IPS DF 4.7 (cell line): ENCODE measurements at regions not wholly inside any gene's neighbourhood (a gene's known extent, or its start where the extent isn't known, plus 50 kb on each side); places are given as distances from the start of the nearest gene placed in this dataset.
"Not testable (repeated sequence)": the region's sequence is repeated elsewhere in the genome, so short reads cannot be mapped to it uniquely, and the experiment has no call there.

Experiments
- DNase-seq: peaks from one replicate; pipeline ENCODE4 v3.0.0-alpha.2; 2013; ENCODE audit warnings: low spot score; ENCODE audit errors: extremely low read depth

DNA sequence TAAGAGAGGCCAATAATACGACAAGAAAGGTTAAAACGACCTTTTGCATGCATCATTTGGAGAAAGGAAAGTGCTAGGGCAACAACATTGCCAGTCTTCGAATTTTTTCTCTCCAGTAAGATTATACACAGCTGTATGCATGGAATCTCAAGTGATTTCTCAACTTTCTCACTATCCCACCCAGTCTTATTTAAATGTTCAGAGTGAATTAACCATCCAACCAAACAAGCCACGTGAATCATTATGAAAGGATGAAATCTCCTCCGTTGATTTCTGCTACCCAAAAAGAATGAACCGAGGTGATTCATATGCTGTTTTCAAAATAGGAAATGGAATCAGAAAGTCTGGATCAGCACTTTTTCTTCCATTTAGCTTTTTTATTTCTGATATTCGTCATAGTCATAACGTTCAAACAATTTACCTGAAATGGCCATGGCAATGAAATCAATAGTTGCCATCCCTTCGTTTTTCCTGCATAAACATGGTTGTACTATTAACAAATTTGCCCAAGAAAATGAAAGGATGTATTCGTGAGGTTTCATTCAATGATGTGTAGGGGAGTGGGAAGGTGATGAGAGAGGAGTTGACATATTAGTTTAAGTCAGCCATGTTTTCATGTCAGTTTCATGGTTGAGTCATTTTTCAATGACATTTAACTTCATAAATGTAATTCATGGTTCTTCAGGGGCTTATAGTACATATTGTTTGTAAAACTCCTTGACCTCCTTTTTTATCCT lies 170.9 kb upstream of the WWC1 start:
- no peak for DNase-seq

DNA sequence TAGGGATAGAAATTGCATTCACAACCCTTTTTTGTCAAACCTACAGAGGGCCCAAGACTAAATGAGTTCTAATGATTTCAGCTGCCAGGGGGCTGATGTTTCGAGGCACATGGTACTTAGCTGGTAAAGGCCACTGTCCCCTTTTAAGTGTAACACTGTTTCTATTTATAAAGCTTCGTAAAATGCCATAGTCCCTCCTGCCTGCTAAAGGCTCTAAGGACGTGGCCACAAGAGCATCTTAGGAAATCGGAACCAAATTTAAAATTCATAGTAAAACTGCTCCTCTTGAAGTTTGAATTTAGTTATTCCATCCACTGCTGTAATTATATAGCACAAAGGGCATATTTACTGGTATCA lies 170.3 kb upstream of the WWC1 start:
- no peak for DNase-seq

DNA sequence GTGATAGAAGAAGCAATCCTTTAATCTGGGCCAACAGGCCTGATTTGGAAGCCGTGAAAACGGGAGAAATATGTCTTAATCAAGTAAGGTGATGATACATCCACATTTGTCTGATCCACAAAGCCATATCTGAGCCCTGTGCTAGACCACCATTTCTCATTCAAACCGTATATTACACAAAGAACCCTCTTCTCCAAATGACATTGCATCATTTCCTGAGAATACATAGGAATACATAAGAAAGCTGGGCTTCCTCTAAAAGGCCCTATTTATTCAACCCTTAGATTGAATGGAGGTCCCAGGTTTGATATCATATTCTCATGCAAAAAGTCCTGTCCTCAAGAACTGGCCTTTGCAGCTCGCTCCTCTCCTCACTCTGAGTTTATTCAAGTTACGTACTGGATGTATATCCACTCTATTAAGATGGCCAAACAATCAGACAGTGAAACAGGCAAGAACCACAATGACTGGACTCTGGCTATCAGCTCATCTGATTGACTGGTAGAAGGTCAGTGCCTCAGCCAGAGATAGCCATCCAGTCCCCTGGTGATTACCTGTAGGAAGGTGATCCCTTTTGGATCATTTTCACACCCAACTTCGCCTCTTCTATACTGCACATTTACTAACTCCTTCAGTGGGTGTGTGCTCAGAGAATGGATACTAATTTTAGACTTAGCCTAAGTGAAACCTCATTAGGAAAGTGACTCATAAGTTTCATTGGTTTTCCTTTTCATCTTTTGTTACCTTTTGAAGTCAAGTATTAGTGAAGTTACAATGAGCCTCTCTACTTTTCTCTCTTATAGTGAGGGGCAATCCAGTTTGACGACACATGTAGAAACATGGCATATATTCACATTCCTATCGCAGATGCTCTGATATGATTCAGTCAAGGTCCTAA lies 167.6 kb upstream of the WWC1 start:
- DNase-seq: no peak

DNA sequence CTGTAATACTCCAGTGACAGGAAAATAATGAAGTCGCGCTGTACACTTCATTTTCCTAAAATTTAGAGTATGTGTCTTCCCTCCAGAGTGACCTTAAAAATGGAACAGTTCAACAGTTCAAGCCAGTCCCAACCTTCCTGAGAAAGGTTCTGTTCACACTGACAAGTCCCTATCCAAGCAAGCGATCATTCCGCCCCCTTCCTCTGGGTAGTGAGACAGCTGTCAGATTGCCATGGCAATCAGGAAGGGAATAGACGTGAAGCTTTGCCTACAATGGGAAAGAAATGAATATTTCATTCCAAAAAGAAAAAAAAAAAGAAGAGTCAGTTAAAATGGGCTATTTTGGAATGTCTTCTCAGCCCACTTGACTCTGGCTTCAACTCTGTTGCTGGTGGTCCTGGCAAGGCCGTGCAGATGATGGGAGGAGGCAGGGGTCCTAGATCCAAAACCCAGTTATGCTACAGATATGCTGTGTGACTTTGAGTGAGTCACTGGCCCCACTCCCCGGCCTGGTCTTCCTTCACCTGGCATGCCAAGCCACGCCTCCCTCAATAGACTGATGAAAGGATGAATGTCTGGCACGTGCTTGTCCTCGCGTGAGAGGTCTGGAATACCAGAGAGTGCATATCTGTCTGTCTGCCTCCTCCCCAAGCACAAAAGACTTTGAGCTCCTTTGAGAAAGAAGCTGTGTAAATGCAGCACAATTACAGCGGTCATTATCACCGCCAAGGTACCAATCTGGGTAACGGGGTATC lies 165.8 kb upstream of the WWC1 start:
- DNase-seq: no peak

DNA sequence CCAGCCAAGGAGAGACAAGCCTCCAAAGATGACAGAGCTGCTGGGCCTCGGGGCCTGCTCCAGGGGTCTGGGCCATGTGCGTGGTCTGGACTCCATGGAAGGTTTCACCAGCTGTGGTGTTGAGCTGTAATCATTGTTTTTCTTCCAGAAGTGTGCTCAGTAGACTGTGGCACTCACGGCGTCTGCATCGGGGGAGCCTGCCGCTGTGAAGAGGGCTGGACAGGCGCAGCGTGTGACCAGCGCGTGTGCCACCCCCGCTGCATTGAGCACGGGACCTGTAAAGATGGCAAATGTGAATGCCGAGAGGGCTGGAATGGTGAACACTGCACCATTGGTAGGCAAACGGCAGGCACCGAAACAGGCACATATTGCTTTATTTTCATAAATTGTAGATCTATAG lies 164.8 kb upstream of the WWC1 start:
- no peak for DNase-seq

DNA sequence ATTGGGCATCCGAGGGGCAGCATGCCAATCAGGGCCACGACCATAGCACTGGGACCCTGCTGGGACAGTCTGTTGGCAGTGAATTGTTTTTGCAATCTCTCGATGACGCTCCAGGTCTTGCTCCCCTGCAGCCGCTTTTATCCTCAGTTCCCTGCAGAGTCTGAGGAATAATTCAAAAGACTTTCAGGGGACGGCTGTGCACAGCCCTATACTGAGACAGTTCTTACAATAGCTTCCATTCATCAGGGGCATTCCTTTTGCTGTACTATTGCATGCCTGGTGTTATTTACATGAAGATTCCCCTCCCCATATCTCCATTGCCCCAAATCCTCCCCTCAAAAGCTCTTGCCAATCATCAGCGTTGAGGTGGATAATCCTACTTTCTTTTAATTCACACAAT lies 163.3 kb upstream of the WWC1 start:
- DNase-seq: no peak

DNA sequence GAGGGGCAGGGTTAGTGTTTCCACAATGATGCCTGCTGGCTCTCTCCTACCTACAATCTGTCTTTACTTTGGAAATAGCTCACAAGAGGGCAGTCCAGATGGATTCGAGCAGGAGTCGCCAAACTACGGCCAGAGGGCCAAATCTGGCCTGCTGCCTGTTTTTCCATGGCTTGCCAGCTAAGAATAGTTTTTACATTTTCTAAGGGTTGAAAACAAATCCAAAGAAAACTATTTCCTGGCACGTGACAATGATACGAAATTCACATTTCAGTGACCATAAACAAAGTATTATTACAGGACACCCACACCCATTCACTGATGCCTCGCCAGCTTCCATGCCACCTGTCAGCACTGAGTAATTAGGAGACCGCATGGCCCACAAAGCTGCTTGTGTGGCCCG lies 162.9 kb upstream of the WWC1 start:
- no peak for DNase-seq

DNA sequence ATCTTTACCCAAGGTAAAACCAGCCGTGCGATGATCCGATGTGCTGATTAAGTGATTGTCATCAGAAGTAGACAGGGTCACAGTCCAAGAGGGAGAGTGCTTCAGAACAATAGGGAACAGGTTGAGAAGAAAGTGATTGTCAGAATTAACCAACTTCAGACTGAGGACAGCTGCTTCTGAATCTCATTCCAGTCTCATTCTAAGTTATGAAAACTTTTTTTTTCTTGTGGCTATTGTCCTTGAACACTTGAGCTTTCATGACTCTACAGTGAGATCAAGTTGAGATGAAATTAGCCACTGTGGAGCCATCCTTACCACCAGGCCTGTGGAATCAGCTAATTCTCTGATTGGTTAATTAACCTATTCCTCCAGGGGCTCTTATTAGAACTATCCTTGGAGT lies 159.9 kb upstream of the WWC1 start:
- no peak for DNase-seq

DNA sequence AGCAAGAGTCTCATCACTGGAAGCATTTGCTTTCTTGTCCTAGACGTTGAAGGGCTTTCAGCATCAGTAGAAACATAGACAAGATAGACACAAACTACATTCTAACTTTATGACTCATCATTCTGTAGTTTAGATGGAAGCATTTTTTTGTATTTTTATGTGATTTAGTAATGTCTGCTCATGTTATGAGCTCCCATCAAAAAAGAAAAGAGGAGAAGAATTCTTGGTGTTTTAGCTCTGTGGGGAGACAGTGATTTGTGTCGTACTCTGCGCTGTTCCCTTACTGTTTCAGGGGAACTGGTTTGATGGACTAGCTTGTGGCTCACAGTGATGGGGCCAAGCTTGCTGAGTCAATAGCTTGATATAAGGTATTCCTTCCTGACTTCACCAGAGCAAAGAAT lies 159.2 kb upstream of the WWC1 start:
- no peak for DNase-seq

DNA sequence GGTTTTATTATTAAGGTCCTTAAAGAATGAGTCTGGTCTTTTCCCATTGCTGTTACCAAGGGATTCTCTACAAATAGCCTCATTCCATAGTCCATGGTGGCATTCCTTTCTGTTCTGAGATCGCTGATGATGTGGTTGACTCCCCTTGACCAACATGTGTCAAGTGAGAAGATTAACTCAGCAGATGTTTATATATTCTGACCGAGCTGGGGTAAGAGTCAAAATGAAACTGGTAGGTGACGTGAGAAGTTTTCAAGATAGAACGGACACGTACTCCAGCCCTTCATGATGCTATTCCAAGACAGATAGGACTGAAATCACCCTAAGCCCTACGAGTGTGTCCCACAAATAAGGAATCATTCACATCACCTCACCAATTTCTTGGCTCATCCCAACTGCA lies 155.5 kb upstream of the WWC1 start:
- no peak for DNase-seq

DNA sequence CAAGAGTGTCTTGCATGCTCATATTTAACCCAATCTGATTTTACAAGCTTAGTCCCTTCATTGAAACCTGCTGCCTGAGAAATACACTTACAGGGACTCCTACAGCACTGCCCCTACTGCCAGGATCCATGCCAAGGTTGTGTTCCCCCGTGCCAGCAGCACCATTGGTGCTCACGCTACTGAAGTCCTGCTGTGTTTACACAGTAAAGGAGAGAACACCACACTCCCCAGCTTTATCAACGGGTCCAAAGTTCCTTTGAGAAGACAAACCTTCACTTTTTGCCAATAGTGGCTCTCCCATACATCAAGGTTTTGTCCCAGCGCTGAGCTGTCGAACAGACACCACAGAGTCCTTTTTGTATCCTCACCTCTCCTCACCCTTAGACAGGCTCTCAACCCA lies 155.1 kb upstream of the WWC1 start:
- DNase-seq: no peak

DNA sequence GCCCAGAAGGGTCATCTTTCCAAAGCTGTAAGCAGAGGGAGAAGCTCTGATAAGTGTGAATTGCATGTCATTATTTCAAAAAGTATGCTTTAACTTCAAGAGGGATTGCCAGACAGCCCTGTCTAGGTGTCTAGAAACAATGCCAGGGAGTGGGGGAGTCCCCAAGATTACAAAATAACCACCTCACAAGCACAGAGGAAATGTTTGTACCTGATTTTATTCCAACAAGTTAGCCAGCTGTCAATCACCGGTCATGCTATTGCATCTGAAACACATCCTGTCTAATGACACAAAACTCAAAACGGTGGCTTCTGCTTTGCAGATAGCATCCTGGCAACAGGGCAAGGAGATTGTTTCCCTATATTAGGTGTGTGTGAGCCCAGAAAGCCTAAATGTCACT lies 154.2 kb upstream of the WWC1 start:
- no peak for DNase-seq

DNA sequence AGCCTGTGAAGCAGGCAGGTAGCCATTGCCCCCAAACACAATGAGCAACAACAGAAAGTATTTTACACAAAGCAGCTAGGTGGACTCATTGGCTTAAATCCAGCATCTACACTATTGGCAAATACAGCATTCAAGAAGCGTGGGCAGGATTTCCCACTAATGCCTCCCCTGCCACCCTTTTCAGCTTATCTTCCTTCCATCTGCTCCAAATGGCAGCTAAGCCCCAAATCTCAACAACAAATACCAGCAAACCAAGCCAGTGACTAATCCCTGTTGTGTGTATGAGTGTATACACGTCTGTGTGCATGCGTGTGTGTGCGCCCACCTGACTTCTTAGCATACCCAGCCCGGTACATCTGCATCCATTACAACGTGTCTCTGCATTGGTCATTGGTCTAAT lies 151.2 kb upstream of the WWC1 start:
- no peak for DNase-seq

DNA sequence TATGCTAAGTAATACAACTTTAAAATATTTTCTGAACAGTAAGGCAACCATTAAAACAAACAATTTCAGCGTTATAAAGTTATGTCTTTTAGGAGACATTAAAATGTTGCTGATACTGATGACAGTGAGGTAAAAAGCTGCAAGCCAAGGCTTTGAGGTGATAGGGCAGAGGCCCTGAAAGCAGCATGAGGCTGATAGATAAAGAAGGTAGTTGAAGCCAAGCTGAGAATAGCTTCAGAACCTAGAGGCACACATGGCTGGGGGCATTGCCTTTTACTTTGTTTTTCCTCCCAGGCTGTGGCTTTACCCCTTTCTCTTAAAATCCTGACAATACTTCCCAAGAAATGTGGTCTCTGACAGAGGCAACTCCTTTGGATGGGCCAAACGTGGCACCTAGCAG lies 149.0 kb upstream of the WWC1 start:
- no peak for DNase-seq

DNA sequence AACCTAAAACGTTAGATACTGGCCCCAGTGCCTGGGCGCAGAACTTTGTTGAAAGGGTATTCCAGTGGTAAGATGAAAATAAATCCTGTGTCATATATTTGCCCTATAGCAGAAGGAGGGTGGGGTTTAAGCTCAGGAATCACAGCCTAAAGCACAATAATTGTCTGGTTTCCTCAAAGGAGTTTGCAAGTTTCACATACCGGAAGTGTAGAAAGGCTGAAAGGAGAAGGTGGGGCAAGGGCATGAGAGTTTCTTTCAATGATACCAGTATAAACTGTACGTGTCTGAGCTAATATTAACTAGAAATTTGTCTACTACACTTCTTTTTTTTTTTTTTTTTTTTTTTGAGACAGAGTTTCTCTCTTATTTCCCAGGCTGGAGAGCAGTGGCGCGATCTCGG lies 147.9 kb upstream of the WWC1 start:
- DNase-seq: not testable (repeated sequence)

DNA sequence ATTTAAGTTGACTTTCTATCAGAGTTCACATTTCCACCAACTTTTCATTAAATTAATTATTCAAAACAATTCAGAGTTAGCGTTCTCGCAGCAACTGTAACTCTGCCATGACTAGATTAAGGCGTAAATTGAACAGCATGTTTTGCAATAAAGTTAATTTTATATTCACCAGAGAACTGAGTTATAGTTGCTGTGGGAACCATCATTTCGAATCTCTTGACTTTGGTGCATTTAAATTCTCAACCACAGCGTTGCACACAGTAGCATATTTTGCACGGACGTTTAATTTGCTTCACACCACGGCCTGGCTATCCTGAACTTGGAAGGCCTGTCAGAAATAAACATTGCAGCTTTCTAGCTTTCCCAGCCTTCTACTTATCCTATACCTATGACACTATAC lies 144.3 kb upstream of the WWC1 start:
- DNase-seq: no peak

DNA sequence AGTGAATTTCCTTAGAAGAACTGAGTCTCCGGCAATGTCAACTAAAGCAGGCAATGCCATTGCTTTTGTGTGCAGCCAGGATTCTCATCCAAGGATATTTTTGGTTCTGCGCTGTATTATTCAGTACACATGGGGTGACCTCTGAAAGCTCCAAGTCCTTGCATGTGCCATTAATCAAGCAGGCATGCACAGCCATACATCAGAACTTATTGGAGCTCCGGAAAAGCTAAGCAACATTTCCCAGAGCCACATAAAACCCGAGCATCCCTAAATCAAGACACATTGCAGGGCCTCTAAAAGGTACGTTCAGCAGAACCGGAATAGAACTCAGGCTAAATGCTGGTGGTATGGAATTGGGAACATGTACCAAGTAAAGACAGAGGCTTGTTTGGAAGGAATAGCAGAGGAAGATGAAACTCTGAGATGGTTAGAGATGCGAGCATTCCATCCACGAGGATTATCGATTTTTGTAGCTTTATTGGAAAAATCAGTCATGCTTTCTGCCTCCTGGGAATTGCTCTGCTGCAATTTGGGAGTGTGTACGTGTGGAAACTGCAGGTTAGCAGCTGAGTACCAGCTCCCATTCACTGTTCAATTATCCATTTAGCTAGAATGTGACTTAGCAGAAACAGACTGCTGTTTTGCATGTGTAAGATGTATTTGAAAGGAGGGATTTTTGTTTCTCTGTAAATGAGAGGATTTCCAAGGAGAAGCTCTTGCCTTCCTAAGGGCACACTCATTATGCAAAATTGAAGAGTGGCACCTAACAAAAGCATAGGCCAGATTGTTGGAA lies 143.7 kb upstream of the WWC1 start:
- DNase-seq: no peak

DNA sequence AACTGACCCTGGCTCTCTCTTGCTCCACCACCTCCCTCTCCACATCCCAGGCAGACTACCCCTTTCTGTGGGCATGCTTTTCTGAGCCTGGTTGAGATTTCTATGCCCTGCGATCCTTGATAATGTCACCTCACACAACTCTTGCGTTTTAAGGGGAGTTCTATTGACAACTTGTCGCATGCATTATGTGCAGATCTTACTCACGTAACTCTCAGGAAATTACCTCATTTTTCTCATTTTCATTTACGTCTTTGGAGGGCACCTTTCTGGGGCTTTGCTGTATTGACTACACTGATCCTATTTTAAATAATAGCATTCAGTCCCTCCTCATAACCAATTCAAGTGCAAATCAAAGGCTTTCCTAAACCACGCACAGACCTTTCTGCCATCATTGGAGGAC lies 140.4 kb upstream of the WWC1 start:
- no peak for DNase-seq

DNA sequence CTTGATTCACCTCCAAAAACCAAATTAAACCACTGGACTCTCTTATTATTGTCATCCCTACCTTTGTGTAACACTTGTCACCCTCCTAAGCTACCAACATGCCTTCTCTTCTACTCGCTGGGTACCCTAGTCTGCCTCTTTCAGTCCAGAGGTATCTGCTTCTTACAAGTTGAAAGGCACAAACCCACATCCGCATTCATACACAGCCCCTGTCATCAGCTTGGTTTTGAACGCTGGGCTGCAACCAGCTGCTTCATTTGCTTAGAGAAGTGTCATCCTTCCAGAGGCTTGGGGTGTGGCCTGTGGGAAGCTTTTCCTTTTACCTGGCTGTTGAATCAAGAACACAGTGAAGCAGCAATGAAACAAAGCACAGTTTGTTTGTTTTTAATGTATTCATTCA lies 138.8 kb upstream of the WWC1 start:
- no peak for DNase-seq

DNA sequence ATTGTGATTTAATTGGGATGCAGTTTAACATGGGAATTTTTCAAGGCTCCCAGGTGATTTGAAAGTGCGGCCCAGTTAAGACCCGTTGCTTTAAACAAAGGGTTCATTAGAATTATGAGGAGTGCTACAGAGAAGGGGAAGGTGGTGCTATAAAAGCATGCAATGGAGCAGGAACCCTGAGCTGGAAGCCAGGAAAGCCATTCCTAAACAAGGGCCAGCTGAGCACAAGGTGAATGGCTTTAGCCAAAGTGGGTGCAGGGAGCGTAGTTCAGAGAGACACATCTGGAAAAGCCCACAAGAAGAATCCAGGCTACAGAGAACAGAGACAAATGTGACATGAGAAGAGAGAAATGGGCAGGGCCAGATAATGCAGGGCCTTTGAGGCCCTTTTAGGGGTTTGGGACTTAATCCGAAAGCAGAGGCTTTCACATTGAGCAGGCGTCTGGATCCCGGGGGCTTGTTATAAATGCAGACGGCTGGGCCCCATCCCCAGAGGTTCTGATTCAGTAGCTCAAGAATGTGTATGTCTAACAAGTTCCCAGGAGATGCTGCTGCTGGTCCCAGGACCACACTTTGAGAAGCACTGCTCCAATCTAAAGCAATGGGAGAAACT lies 138.1 kb upstream of the WWC1 start:
- DNase-seq: no peak

DNA sequence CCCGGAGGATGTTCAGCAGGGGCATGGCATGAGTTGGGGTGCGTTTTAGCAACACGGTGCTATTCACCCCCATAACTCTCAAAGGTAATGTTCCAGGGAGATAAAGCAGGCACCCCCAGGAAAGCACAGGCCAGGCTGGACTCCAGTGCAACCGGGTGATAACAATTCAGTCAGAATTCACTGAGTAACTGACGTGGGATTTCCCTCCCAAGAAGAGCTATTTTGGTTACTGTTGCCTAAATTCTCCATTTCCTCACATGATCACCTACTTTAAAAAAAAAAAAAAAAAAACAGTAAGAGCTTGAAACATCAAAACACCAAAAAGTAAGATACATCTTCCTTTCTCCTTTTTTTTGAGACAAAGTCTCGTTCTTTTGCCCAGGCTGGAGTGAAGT lies 137.6 kb upstream of the WWC1 start:
- DNase-seq: no peak
